ENCODE measurements at regions not wholly inside any gene's neighbourhood (a gene's known extent, or its start where the extent isn't known, plus 50 kb on each side); places are given as distances from the start of the nearest gene placed in this dataset.

DNA sequence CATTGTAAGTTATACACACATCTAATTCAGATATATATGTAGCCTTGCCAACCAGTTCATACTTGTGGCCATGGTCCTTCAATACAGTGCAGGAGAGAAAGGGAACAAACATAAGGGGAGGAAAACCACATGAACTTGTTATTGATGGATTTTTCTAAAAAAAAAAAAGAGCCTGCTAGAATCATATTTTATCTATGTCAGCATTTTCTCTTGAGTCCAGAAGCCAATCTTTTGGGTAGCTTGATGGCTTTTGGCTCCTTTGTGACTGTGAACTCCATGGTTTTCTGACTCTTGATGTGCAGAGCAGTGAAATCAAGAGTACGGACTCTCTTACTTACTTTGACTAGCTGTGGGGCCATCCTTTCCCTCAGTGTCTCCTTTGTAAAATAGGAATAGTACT, 197.4 kb upstream of the DPH6 start:
- H3K4me1 ChIP-seq: peaks cover 4% of the 10 kb centered on the region
- no peak for DNase-seq
- H3K36me3 ChIP-seq: no peaks in the 10 kb centered on the region
- H3K9me3 ChIP-seq: no peaks in the 10 kb centered on the region
- H3K27me3 ChIP-seq: no peaks in the 10 kb centered on the region
- TF ChIP-seq, protein P1, sequence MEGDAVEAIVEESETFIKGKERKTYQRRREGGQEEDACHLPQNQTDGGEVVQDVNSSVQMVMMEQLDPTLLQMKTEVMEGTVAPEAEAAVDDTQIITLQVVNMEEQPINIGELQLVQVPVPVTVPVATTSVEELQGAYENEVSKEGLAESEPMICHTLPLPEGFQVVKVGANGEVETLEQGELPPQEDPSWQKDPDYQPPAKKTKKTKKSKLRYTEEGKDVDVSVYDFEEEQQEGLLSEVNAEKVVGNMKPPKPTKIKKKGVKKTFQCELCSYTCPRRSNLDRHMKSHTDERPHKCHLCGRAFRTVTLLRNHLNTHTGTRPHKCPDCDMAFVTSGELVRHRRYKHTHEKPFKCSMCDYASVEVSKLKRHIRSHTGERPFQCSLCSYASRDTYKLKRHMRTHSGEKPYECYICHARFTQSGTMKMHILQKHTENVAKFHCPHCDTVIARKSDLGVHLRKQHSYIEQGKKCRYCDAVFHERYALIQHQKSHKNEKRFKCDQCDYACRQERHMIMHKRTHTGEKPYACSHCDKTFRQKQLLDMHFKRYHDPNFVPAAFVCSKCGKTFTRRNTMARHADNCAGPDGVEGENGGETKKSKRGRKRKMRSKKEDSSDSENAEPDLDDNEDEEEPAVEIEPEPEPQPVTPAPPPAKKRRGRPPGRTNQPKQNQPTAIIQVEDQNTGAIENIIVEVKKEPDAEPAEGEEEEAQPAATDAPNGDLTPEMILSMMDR (IDR thresholded peaks at IDR 0.05; ENCODE audit: low read depth, low read length): no peak
- no peak overlapping the region for H3K4me3 ChIP-seq (ENCODE audit: low read depth, low read length)

DNA sequence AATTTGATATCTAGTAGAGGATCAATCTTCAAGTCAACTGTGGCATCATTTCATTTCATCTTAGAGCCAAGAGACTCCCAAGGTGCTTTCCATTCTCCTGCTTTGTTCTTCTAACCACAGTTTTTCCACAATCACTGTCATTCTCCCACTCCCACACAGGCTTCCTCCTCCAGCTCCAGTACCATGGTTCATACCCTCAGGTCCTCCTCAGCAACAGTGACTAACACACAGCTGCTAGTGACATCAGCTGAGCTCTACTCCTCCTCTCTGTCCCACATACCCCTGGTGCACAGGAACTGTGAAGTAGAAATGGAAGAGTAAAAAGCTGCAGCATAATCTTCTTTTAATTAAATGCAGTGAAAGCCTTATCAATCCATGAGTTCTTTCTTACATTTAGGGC, 200.2 kb upstream of the DPH6 start:
- no peaks in the 10 kb centered on the region for H3K36me3 ChIP-seq
- TF ChIP-seq, protein P1 (IDR thresholded peaks at IDR 0.05; ENCODE audit: low read depth, low read length): no peak
- peaks cover 3% of the 10 kb centered on the region for H3K4me1 ChIP-seq
- H3K9me3 ChIP-seq: no peaks in the 10 kb centered on the region
- H3K27me3 ChIP-seq: no peaks in the 10 kb centered on the region
- no peak for DNase-seq
- H3K4me3 ChIP-seq (ENCODE audit: low read depth, low read length): no peak overlapping the region

DNA sequence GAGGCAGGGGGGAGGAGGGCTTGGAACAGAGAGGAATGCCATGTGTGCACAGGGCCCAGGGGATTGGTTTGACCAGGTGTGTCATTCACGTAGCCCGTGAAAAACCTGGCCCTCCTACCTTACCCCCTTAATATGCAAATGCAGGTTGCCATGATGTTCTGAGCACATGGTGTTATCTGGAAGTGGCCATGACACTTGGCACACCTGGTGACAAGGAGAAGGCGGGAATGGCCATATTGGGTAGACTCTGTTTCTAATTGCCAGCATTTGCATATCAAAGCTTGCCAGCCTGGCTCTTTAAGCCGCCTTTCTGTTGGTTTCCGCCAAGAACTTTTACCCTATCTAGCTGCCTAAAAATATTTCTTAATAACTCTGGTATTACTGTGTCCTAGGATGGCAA, 202.1 kb upstream of the DPH6 start:
- Histone ChIP-seq H3K27me3 (no peaks in the 10 kb centered on the region), H3K4me1 (peaks cover 3% of the 10 kb centered on the region), H3K36me3 (no peaks in the 10 kb centered on the region), H3K9me3 (no peaks in the 10 kb centered on the region), H3K4me3 (ENCODE audit: low read depth, low read length) (no peak overlapping the region)
- DNase-seq: no peak
- TF ChIP-seq, protein P1 (IDR thresholded peaks at IDR 0.05; ENCODE audit: low read depth, low read length): no peak

DNA sequence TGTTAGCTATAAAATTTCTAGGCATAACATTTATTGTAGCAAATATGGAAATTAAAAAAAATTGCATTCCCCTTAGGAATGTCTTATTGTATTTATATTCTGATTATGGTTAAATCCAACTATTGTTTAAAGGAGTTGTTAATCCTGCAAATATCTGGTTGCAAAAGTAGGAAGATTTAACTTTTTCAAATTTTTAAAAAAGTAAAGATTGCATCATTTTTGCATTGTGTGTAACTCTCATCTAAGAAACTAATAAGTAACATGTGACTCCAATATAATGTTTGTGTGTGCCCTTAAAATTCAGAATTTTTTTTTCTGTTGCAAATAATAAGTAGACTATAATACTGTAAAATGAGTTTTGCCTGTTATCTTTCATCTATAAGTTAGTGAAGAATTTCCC, 204.1 kb upstream of the DPH6 start:
- Histone ChIP-seq H3K27me3 (no peaks in the 10 kb centered on the region), H3K36me3 (no peaks in the 10 kb centered on the region), H3K9me3 (no peaks in the 10 kb centered on the region), H3K4me3 (ENCODE audit: low read depth, low read length) (no peak overlapping the region), H3K4me1 (peaks cover 3% of the 10 kb centered on the region)
- no peak for DNase-seq
- TF ChIP-seq, protein P1 (IDR thresholded peaks at IDR 0.05; ENCODE audit: low read depth, low read length): no peak

DNA sequence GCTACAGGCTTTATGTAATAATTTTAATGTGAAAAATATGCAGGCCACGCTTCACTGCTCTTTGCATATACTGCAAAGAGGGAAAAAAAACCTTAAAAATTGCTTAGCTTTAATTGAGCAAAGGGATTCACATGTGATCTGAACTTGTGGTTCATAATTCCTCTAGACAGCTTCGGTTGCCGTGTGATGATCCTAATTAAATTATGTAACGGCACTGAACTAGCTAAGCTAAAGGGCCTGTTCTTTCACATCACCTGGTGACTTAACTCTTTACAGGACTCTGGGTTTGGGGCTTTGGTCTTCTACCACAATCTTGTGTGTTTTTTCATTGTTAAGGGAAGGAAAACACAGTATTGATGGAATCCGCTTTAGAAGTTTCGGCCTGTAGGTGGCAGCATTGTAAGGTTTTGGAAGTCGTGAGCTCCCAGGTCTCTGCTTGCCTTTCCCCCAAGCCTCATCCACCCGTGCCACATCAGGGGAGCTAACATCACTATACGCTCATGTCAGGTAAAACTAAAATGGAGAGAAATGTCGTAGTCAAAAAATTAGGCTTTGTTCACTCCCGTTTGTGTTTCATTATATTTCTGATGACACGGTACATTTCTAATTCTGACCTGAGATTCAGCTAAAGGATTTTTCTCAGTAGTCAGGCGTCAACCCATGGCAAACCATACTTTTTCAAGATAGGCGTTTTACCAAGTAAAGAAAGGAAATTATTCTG, 205.6 kb upstream of the DPH6 start:
- Histone ChIP-seq H3K9me3 (no peaks in the 10 kb centered on the region), H3K27me3 (no peaks in the 10 kb centered on the region), H3K4me1 (no peaks in the 10 kb centered on the region; the same call in 1 of the 2 replicates), H3K4me3 (ENCODE audit: low read depth, low read length) (peak overlapping the region; percentile 41), H3K36me3 (no peaks in the 10 kb centered on the region)
- peak; percentile 87 for DNase-seq
- TF ChIP-seq, protein P1 (IDR thresholded peaks at IDR 0.05; ENCODE audit: low read depth, low read length): peak; percentile 90

DNA sequence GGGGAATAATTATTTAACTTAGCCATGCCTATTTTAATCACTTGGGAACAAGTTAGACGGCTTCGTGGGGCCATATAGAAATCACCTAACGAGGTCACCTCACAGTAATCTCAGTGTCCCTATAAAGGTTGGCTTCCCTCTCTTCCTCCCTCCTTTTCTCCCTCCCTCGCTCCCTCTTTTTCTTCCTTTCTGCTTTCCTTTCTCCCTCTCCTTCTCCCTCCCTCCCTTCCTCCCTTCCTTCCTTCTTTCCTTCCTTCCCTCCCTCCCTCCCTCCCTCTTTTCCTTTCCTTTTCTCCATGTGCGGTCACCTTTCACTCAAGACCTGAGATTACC, 206.1 kb upstream of the DPH6 start:
- Histone ChIP-seq H3K4me3 (ENCODE audit: low read depth, low read length) (no peak overlapping the region), H3K4me1 (no peaks in the 10 kb centered on the region; the same call in 1 of the 2 replicates), H3K36me3 (no peaks in the 10 kb centered on the region), H3K9me3 (no peaks in the 10 kb centered on the region), H3K27me3 (no peaks in the 10 kb centered on the region)
- TF ChIP-seq, protein P1 (IDR thresholded peaks at IDR 0.05; ENCODE audit: low read depth, low read length): no peak
- DNase-seq: no peak

Measured in BE2C (cell line).